ENCODE measurements at regions not wholly inside any gene's neighbourhood (a gene's known extent, or its start where the extent isn't known, plus 50 kb on each side); places are given as distances from the start of the nearest gene placed in this dataset.

GRCh38 chr2:23199115-23199918, 185.7 kb upstream of the KLHL29 start:
- TF ChIP-seq REST (IDR thresholded peaks at IDR 0.05; ENCODE audit: low read depth): no peak
- no peak for TF ChIP-seq EZH2 (IDR thresholded peaks at IDR 0.05)
- TF ChIP-seq POLR2A (IDR thresholded peaks at IDR 0.05; ENCODE audit: borderline replicate concordance, extremely low read depth, insufficient read depth, insufficient read length): no peak
